GM19395 (cell line): ENCODE measurements at regions not wholly inside any gene's neighbourhood (a gene's known extent, or its start where the extent isn't known, plus 50 kb on each side); places are given as distances from the start of the nearest gene placed in this dataset.
"Not testable (repeated sequence)": the region's sequence is repeated elsewhere in the genome, so short reads cannot be mapped to it uniquely, and the experiment has no call there.

Experiments used
- ATAC-seq: cut with Tn5 transposase; IDR thresholded peaks from one replicate; pipeline ENCODE4 v1.9.1; 2021; ENCODE audit warnings: mild to moderate bottlenecking, moderate library complexity; ENCODE audit not compliant: unreplicated experiment

- no peak for ATAC-seq
These were observed 931.1 kb downstream of the FAM181B start for GRCh38 chr11:81802591-81802990.

- ATAC-seq, result no peak
These were observed 941.2 kb downstream of the FAM181B start for GRCh38 chr11:81792416-81792815.

- ATAC-seq, result peak; percentile 67
These were observed 946.0 kb downstream of the FAM181B start for GRCh38 chr11:81787584-81788049.

DNA sequence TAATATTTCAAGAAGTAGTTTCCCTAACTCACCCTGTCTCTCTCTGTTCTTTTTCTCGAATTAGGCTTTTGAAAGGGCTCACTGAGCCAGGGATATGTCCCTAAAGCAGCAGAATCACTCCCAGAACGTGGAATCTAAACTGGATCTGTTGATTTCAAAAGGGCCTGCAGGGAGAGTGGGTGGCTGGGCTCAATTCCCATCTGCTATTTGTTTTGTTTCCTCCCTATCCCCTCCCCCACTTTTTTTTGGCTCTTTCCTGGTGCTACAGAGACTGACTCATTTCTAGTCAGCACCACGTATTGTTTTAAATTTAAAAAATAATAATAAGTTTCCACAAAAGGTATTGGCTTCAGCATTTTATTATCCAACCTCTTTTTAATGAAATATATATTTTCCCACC lies 961.5 kb downstream of the FAM181B start:
- ATAC-seq, result no peak

GRCh38 chr11:81769906-81770305 lies 963.8 kb downstream of the FAM181B start:
- ATAC-seq, result not testable (repeated sequence)

DNA sequence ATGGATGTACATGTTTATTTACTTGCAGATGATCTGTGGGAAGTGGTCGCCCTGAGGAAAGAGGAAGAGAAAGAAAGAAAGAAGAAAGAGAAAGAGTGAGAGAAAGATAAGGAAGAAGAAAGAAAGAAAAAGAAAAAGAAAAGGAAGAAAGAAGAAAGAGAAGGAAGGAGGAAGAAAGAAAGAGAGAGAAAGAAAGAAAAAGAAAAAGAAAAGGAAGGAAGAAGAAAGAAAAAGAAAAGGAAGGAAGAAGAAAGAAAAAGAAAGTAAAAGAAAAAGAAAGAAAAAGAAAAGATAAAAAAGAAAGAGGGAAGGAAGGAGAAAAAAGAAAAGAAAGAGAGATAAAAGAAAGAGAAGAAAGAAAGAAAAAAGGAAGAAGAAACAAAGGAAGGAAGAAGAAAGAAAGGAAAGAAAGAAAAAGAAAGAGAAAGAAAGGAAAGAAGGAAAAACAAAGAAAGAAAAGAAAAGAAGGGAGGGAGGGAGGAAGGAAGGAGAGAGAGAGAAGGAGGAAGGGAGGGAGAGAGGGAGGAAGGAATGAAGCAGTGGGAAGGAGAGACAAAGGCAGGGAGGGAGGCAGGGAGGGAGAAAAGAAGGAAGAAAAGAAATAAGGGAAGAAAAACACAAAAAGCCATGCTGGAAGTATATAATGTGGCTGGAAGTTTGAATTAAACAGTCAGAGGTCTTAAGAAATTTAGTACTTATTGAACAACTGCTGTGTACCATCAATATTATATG lies 976.6 kb downstream of the FAM181B start:
- ATAC-seq, result no peak

DNA sequence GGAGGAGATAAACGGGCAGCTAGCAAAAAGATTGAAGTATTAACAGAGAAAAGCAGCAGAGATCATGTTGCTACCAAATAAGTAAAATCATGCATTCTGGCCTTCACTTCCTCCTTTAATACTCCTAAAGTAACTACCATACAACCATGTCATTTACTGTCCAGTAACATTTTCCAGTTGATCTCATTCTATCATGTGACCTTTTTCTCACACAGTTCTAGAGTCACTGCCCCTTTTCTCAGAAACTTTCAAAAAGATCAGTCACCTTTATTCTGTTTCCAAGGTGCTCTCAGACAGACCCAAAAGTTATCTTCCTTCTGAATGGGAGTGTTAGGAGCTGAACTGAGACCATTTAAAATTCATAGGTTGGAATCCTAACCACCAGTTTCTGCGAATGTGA lies 984.4 kb downstream of the FAM181B start:
- ATAC-seq, result no peak

DNA sequence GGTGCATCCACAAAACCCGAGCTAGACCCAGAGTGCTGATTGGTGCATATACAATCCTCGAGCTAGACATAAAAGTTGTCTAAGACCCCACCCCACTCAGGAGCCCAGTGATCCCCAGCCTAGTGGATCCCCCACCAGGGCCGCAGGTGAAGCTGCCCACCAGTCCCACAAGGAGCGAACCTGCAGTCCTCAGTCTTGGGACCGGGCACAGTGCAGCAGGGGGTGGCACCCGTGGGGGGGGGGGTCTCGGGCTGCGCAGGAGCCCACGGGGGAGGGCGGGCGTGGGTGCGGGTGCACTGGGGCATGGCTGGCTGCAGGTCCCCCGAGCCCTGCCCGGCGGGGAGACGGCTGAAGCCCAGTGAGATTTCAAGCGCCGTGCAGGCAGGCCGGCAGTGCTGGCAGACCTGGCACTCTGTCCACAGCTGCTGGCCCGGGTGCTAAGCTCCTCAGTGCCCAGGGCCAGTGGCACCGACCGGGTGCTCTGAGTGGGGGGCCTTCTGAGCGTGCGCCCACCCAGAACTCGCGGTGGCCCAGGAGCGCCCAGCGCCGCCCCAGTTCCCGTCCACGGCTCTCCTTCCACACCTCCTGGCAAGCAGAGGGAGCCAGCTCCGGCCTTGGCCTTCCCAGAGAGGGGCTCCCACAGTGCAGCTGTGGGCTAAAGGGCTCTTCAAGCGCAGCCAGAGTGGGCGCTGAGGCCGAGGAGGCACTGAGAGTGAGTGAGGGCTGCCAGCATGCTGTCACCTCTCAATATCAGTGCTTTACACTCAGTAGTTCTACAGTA lies 989.1 kb downstream of the FAM181B start:
- no peak for ATAC-seq

- ATAC-seq, result no peak
These were observed 1008.0 kb downstream of the FAM181B start for GRCh38 chr11:81725701-81726100.

DNA sequence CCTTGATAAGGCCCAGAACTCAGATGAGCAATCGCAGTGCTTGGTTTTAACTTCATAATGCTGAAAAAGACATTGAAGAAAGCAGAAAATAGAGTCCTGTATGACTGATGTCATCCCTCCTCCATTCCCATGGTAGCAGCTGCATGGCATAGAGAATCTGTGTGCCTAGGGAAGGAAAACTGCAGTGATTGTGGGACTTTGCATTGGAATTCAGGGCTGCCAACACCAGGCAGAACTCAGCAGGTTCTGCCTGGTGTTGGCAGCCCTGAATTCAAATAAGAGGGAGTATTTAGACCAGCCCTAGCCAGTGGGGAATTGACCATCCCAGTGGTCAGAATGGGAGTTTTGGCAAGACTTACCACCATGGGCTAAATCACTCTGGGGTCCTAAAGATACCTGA lies 1016.0 kb downstream of the FAM181B start:
- no peak for ATAC-seq

DNA sequence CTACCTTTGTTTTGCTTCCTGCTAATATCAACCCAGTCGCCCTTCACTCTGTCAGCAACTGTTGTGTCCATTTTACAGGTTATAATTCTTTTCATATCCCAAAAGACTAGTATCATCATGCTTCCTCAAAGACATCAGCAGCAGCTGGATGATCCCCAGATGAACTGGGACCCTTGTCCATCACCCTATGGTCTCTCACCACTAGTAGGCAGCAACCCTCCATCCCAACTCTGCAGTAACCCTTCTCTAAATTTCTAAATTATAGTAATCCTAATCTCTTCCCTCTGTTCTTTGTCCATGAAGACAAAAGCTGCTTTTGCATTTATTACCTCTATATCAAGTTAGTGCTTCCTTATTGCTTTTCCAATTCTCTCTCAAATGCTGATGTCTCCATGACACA lies 1025.8 kb downstream of the FAM181B start:
- no peak for ATAC-seq

DNA sequence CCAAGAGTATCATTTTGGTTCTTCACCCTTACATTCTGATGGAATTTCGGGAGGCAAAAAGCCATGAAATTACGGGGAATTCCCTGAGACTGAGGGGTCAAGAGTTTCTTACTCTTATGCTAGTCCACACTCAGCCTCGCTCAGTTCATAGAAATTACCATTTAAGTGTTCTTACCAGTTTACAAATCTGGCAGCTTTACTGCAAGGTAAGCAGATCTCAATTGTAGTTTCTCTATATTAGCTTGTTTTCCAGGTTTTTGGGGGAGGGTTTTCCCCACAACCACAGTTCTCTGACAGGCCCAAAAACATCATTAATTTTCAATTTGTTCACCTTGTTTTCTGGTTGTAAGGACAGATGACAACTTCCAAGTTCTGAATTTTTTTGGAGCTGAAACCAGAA lies 1028.4 kb downstream of the FAM181B start:
- ATAC-seq, result no peak

GRCh38 chr11:81700076-81700475 lies 1033.6 kb downstream of the FAM181B start:
- no peak for ATAC-seq

DNA sequence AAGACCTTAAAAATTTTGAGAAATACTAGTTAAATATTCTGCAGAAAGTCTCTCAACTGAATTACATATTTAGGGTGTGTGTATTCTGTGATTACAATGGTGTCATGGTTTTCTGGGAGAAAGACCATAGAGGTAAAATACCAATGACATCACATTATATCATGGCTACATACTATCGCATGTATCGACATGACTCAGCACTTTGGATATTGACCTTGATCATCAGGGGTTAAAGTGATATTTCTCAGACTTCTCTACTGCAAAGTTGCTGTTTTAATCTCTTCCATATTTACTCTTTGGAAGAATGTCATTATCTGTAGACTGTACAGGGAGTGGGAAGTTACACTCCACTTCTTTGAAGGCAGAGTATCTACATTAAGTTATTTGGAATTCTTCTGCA lies 1046.6 kb downstream of the FAM181B start:
- no peak for ATAC-seq

GRCh38 chr11:81674211-81674610 lies 1059.5 kb downstream of the FAM181B start:
- ATAC-seq, result peak; percentile 78

DNA sequence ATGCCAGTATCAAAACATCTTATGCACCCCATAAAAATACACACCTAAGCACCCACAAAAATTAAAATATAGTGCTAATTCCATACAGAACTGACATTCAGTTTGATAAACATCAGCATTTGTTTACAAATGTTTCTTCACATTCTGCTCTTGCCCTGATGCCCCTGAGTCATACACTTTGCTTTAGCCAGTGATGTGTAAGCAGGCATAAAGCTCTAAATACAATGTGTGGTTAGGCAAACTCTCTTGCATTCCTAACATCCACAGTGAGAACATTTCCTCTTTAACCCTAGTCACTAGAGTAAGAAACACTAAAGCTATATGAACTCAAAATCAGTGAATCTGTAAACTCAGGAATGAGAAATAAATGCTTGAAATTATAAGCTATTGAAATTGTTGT lies 1060.7 kb downstream of the FAM181B start:
- no peak for ATAC-seq

- ATAC-seq, result no peak
These were observed 1063.6 kb downstream of the FAM181B start for GRCh38 chr11:81669935-81670543.

- ATAC-seq, result peak; percentile 86
These were observed 1074.9 kb downstream of the FAM181B start for GRCh38 chr11:81658722-81659121.

DNA sequence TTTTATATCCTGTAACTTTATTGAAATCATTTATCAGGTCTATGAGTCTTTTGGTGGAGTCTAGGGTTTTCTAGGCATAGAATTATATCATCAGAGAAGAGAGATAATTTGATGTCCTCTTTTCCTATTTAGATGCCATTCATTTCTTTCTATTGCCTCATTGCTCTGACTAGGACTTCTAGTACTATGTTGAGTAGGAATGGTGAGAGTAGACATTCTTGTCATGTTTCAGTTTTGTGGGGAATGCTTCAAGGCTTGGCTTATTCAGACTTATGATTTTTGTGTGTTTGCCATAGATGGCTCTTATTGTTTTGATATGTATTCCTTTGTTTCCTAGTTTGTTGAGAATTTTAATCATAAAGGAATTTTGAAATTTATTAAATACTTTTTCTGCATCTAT lies 1078.3 kb downstream of the FAM181B start:
- ATAC-seq, result no peak

DNA sequence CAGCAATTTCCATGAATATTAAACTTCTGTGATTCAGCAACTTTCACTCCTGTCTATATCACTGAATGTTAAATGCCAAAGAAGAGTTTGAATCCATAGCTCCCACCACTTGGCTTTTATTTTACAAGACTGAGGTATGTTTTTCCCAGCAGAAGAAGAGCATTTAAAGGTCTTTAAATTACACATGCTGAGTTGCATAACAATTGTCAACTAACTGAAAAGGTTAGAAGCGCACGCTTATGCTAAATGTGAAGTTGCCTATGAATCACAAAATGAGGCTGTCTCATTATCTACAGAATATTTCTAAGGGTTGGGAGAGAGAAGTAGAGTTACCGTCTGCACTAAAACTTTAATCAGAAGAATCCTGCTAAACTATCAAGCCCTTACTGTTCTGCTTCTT lies 1086.3 kb downstream of the FAM181B start:
- no peak for ATAC-seq

- ATAC-seq, result peak; percentile 99
These were observed 1089.3 kb downstream of the FAM181B start for GRCh38 chr11:81644239-81644840.
